HG03025 (cell line): ENCODE measurements at regions not wholly inside any gene's neighbourhood (a gene's known extent, or its start where the extent isn't known, plus 50 kb on each side); places are given as distances from the start of the nearest gene placed in this dataset.
"Not testable (repeated sequence)": the region's sequence is repeated elsewhere in the genome, so short reads cannot be mapped to it uniquely, and the experiment has no call there.

Source experiments
- ATAC-seq: cut with Tn5 transposase; IDR thresholded peaks from one replicate; pipeline ENCODE4 v1.9.1; 2021; ENCODE audit warnings: mild to moderate bottlenecking, moderate library complexity; ENCODE audit not compliant: unreplicated experiment, low FRiP score

- not testable (repeated sequence) for ATAC-seq
These were observed 336.4 kb upstream of the TNRC6C start for GRCh38 chr17:77622084-77622483.

GRCh38 chr17:77622647-77623046, 335.9 kb upstream of the TNRC6C start:
- ATAC-seq, result no peak

DNA sequence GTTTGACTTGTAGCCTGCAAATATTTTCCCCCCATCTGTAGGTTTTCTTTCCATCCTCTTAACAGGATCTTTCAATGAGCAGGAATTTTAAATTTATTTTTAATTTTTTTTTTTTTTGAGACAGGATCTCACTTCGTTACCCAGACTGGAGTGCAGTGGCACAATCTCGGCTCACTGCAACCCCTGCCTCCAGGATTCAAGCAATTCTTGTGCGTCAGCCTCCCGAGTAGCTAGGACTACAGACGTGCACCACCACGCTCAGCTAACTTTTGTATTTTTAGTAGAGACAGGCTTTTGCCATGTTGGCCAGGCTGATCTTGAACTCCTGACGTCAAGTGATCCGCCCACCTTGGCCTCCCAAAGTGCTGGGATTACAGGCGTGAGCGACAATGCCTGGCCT, 335.2 kb upstream of the TNRC6C start:
- ATAC-seq, result not testable (repeated sequence)

DNA sequence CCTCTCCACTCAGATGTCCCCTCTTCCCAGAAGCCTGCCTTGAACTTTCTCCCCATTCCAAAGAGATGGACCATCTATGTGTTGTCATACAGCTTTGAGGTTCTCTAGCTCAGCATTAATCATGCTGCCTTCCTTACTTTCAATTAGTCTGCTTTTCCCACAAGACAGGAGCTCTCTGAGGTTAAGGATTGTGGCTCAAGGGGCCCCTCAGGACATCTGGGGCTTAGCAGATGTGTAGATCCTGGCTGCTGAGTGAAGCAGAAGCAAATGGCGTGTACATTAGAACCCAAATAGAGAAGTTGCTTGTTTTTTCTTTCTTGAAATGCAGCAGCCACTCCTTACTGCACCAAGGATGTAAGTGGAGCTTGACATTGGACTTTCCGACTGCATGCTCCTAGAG, 330.5 kb upstream of the TNRC6C start:
- ATAC-seq, result no peak

- ATAC-seq, result not testable (repeated sequence)
These were observed 329.2 kb upstream of the TNRC6C start for GRCh38 chr17:77629284-77629683.

DNA sequence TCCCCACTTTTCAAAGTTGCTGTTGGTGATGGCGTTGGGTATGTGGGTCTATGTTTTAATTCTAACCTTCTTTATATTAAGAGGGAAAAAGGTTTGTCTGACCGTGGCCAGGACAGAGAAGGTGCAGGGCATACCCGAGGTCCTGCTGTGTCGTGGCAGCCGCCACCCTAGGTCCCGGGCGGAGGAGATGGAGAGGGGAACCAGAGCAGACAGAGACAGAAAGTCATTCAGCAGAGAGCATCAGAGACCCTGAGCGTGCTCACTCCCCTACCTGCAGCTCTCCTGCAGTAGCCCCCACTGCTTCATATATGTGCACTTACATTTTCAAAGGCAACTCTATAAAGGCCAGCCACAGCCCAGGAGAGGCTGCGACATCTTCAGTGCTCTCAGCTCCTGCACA, 327.2 kb upstream of the TNRC6C start:
- ATAC-seq, result no peak

DNA sequence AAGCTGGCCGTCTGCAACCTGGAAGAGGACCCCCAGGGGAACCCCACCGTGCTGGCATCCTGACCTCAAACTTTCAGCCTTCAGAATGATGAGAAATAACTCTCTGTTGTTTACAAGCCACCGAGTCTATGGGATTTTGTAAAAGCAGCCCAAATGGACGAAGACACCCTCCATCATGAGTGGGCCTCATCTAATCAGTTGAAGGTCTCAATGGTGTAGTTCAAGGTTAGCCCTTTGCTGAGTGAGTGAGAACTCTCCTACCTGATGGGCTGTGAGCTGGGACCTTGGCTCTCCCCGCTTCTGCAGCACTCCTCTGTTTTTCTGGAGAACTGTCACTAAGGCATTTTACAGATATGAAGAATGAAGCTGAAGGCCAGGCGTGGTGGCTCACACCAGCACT, 325.9 kb upstream of the TNRC6C start:
- no peak for ATAC-seq

DNA sequence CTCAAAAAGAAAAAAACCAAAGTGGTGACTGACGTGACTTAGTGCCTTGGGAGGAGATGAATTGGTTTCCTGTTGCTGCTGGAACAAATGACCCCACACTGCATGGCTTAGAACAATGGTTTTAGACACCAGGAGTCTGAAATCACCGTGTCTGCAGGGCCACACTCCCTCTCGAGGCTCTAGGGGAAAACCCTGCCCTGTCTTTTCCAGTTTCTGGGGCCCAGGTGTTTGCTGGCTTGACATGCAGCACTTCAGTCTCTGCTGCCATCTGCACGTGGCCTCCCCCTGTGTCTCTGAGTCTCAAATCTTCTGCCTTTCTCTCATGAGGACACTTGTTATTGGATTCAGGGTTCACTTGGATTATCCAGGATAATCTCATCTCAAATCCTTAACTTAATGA, 323.8 kb upstream of the TNRC6C start:
- ATAC-seq, result no peak

- ATAC-seq, result no peak
These were observed 323.3 kb upstream of the TNRC6C start for GRCh38 chr17:77635176-77635575.

DNA sequence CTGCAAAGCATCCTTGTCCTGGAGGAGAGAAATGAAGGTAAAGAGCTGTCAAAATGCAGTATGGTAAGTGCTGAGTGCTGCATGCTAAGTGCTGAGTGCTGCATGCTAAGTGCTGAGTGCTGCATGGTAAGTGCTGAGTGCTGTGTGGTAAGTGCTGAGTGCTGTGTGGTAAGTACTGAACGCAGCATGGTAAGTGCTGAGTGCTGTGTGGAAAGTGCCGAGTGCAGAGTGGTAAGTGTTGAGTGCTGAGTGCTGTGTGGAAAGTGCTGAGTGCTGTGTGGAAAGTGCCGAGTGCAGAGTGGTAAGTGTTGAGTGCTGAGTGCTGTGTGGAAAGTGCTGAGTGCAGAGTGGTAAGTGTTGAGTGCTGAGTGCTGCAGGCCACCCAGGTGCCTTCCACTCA, 322.7 kb upstream of the TNRC6C start:
- not testable (repeated sequence) for ATAC-seq

DNA sequence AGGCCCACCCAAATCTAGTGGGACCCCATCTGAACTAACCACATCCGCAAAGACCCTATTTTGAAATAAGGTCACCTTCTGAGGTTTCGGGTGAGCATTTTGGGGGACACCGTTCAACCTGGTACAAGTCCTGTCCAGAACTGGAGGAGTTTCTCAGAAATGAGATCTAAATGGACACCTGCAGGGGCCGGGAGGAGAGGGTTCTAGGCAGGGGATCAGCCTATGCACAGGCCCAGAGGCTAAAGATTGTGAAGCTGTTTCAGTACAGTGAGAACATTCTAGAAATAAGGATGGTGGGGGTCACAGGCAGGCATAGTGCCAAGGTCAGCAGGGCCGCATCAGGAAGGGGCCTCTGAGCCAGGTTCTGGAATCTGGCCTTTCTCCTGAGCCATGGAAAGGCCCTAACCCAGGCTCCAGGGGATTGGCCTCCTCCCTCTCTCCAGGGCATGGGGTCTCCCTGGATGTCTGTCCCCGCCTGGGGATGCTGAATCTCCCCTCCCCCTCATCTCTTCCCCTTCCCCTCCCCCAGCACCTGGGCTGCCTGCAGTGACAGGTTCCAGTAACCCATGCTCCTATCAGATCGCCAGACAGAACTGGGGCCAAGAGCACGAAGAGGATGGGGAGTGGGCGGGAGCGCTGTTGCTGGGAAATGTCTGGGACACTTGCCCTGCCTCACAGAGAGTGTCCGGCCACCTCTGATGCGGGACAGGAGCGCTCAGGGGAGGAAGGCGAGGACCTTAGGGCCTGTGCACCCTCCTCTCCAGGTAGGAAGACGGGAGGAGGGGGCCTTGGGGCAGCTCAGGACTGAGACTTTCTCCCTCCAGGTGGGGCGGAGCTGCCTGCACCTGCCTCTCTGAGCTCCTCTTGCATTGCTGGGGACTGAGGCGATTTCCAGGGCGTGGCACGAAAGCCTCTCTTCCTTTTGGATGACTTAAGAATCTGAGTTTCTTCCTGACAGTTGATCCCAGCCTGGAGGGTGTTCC, 321.4 kb upstream of the TNRC6C start:
- no peak for ATAC-seq

DNA sequence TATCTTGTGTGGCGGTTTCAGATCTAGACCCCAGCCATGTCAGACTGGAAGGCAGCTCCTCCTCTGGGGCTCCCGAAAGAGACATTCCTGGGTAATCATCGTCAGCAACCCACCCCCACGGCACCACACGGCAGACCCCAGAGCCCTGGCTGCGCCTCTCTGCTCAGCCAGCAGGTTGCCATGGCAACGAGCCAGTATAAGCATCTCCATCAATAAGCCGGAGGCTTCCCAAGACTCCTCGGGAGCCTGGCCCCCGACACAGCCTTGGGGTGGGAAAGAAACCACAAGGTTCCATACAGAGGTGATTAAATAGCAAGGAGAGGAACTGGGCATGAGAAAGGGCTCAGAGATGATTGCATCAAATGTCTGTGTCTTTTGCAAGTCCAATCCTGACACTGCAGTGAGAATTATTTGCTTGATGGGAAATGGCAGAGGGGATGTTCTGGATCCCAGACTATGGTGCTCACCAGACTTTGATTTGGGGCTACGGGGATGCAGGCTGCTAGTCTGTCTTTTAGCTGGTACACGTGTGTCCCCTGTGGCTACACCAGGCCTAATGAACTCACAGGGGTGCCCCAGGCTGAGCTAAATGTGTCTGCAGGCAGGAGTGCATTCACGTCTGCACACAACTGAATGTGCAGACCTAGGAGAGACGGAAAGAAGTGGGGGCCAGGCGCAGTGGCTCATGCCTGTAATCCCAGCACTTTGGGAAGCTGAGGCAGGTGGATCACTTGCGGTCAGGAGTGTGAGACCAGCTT, 320.5 kb upstream of the TNRC6C start:
- no peak for ATAC-seq

DNA sequence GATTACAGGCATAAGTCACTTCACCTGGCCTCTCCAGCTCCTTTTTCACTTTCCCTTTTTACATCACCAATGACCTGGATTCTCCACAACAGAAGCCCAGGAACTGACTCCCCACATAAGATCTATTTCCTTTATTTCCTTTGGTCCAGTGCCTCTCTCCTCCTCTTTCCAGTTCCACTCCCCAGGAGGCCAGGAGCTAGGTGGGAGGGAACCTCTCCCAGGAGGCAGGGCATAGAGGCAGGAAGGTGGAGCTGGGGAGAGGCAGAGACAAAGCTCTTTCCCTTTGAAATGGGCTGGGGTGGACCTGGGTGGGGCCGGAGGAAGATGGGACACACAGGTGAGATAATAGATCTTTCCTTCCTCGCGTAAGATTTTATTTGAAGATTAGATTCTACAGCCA, 318.3 kb upstream of the TNRC6C start:
- ATAC-seq, result no peak

GRCh38 chr17:77640916-77641605, 317.4 kb upstream of the TNRC6C start:
- ATAC-seq, result no peak

GRCh38 chr17:77641718-77642117, 316.8 kb upstream of the TNRC6C start:
- no peak for ATAC-seq

DNA sequence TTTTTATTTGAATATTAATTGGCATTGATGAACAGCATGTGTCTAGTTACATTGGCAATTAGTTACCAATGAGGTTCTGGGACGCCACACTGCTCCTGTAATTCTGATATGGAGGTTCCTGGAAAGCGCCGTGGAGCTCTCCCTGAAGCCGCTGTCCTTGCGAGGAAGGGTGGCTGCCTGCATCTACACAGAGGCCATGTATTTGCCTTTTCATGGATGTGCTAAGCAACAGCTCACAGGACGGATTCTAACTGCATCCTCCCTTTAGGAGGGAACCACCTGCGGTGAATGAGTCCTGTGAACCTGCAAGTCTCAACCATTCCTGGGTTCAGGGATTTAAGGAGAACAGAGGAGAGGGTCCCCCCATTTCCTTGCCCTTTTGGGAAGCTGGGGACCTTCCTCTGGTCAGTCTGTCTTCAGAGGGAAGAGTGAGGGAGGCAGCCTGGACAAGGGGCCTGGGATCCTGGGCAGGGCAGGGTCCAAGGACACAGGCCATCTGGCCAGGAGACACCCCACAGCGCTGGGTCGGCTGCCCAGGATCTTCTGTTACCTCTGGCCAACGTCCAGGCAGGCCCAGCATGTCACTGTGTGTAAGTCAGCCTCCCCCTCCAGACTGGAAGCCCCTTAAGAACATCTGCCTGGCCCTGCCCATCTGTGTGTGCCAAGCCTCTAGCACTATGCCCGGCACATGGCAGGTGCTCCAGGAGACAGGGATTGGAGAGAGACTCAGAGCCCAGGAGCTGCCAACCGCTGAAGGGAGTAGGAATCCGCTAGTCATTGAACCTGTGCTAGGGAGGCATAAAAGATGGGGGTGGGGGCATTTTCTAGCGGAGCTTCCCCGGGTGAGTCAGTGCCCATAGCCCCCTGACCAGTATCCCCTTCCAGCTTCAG, 314.1 kb upstream of the TNRC6C start:
- no peak for ATAC-seq

DNA sequence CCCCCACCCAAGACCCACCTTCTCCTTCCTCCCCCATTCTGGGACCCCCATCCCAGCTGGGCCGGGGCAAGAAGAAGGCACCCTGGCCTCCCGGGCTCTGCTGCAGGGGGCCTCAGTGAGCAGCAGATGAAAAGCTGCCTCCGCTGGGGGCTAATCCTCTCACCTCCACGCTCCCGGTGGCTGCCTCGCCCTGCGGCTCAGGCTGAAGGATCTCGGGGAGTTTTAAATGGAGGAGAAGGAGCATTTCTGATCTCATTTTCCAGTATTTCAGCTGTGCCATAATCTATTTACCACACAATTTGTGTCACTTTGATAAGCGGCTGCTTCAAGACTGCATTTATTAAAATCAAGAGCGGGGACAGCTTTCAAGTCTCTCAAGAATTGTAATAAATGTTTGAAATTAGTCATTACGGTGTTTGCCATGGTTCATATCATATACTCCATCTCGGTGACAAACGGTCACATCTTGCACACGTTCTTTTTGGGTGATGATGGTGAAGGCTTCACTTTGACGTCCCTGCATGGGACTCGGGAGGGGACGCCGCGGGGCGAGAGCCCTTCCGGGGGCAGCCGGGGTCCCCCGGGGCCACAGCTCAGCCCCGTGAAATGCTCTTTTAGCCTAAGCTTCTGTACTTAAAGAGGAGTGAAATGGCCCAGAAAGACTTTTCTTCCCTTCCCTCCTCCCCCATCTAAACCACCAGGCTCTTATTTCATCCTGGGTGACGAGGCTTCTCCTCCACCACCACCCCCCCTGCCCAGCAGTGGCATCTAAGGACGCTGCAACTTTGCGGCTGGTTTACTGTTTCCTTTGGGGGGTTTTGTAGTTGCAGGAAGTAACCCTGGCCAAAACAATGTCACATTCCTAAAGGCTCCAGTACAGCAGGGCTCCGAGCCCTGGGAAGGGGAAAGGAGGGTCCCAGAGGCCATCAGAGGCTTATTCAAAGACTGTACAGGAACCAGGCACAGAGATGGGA, 313.1 kb upstream of the TNRC6C start:
- no peak for ATAC-seq

GRCh38 chr17:77646046-77646430, 312.5 kb upstream of the TNRC6C start:
- ATAC-seq, result no peak

- no peak for ATAC-seq
These were observed 311.0 kb upstream of the TNRC6C start for GRCh38 chr17:77647531-77647930.
